H1 (cell line): ENCODE measurements at regions not wholly inside any gene's neighbourhood (a gene's known extent, or its start where the extent isn't known, plus 50 kb on each side); places are given as distances from the start of the nearest gene placed in this dataset.

ENCODE experiments used
- CTCF ChIA-PET: fragments of 300-600 bp; sonication (Branson Sonifier 250); formaldehyde crosslinking; loops from one replicate; lab custom pipeline; 2021; ENCODE audit not compliant: partially characterized antibody; lab: Charles Lee
- POLR2A ChIA-PET: fragments of 300-600 bp; sonication (Branson Sonifier 250); formaldehyde crosslinking; loops from one replicate; lab custom pipeline; 2021; ENCODE audit warnings: inconsistent platforms; ENCODE audit not compliant: partially characterized antibody; lab: Charles Lee
- DNase-seq, 2 experiments: peaks; one replicate each; pipeline versions ENCODE4 v3.0.0 to v3.0.0-alpha.2; 2010 to 2022; ENCODE audit warnings: low spot score in 2 of 2, low read depth in 1 of 2, mixed read lengths in 1 of 2
- FAIRE-seq: peaks from 2 replicates; lab custom pipeline; 2011; peaks lifted over from hg19 to GRCh38; lab: Jason Lieb, UNC
- H2AFZ ChIP-seq: 2 replicates; pipeline ENCODE4 v1.8.1; 2012; ENCODE audit warnings: low read length, inconsistent platforms
- H2AK5ac ChIP-seq: 2 replicates; pipeline ENCODE4 v1.6.1; 2013; ENCODE audit warnings: low read depth, low read length
- H2BK120ac ChIP-seq: replicated peaks from 2 replicates; pipeline ENCODE3; 2013; ENCODE audit warnings: low read depth, low read length, inconsistent platforms
- H2BK12ac ChIP-seq: 2 replicates; pipeline ENCODE4 v1.6.1; 2013; ENCODE audit warnings: low read depth, low read length
- H2BK15ac ChIP-seq: 2 replicates; pipeline ENCODE4 v1.6.1; 2013; ENCODE audit warnings: low read length
- H2BK20ac ChIP-seq: 2 replicates; pipeline ENCODE4 v1.6.1; 2013; ENCODE audit warnings: low read length
- H2BK5ac ChIP-seq: 2 replicates; pipeline ENCODE4 v1.6.1; 2013; ENCODE audit warnings: low read depth, low read length
- H3K14ac ChIP-seq: 2 replicates; pipeline ENCODE4 v1.6.1; 2013; ENCODE audit warnings: inconsistent platforms; ENCODE audit not compliant: insufficient read length
- H3K18ac ChIP-seq: 2 replicates; pipeline ENCODE4 v1.6.1; 2013; ENCODE audit warnings: low read length; ENCODE audit errors: extremely low read depth
- H3K23ac ChIP-seq: 2 replicates; pipeline ENCODE4 v1.6.1; 2013; ENCODE audit warnings: inconsistent platforms; ENCODE audit not compliant: insufficient read length
- H3K23me2 ChIP-seq: 2 replicates; pipeline ENCODE4 v1.6.1; 2013; ENCODE audit warnings: low read depth, low read length
- H3K27ac ChIP-seq: 2 replicates; pipeline ENCODE4 v1.6.1; 2011; ENCODE audit warnings: low read depth, low read length, inconsistent platforms
- H3K27me3 ChIP-seq, 4 experiments: replicated peaks in 1 of 4; 1 replicate in 1 of 4; 2 replicates in 3 of 4; pipeline versions ENCODE4 v1.6.1 to v1.8.1; 2011 to 2013; ENCODE audit warnings: low read length in 3 of 4, mild to moderate bottlenecking in 3 of 4, inconsistent platforms in 2 of 4, mixed read lengths in 2 of 4, moderate library complexity in 1 of 4; ENCODE audit not compliant: control insufficient read depth in 3 of 4, insufficient read depth in 3 of 4; ENCODE audit errors: extremely low read depth in 1 of 4
- H3K36me3 ChIP-seq, 4 experiments: 2 replicates each; pipeline versions ENCODE4 v1.6.1 to v1.8.1; 2011 to 2013; ENCODE audit warnings: mild to moderate bottlenecking in 4 of 4, low read length in 3 of 4, moderate library complexity in 2 of 4, control low read depth in 1 of 4, inconsistent platforms in 1 of 4; ENCODE audit not compliant: insufficient read depth in 4 of 4, control insufficient read depth in 2 of 4
- H3K4ac ChIP-seq: replicated peaks from 2 replicates; pipeline ENCODE3; 2013; ENCODE audit warnings: low read length, low read depth, mixed read lengths, inconsistent platforms; ENCODE audit not compliant: insufficient read length
- H3K4me1 ChIP-seq, 4 experiments: replicated peaks in 1 of 4; 1 replicate in 1 of 4; 2 replicates in 3 of 4; pipeline versions ENCODE4 v1.6.1 to v1.8.1; 2011 to 2013; ENCODE audit warnings: low read length in 3 of 4, inconsistent platforms in 2 of 4, mixed read lengths in 1 of 4; ENCODE audit not compliant: insufficient read depth in 4 of 4, control insufficient read depth in 3 of 4
- H3K4me2 ChIP-seq, 2 experiments: 2 replicates each; pipeline versions ENCODE4 v1.6.1 to v1.8.1; 2011 to 2013; ENCODE audit warnings: low read depth in 2 of 2, low read length in 2 of 2, control low read depth in 1 of 2, inconsistent platforms in 1 of 2, mild to moderate bottlenecking in 1 of 2; ENCODE audit not compliant: insufficient read depth in 1 of 2
- H3K4me3 ChIP-seq, 4 experiments: fragments of 200-600, 300-600 bp in 1 of 4; sonication (generic), shearing (Covaris generic), sonication (Bioruptor Twin) in 1 of 4; 2 replicates each; pipeline versions ENCODE4 v1.5.1 to v1.8.1; 2011 to 2016; ENCODE audit warnings: low read length in 4 of 4, low read depth in 3 of 4, control low read depth in 2 of 4, inconsistent platforms in 2 of 4, mild to moderate bottlenecking in 2 of 4, mixed read lengths in 1 of 4, moderate library complexity in 1 of 4; ENCODE audit not compliant: insufficient read depth in 2 of 4; ENCODE audit errors: extremely low read depth in 1 of 4
- H3K56ac ChIP-seq: replicated peaks from 2 replicates; pipeline ENCODE3; 2013; ENCODE audit warnings: low read depth, mild to moderate bottlenecking, mixed read lengths, low read length, inconsistent platforms; ENCODE audit not compliant: insufficient read length
- H3K79me1 ChIP-seq: 2 replicates; pipeline ENCODE4 v1.6.1; 2013; ENCODE audit warnings: low read depth, low read length, control low read depth
- H3K79me2 ChIP-seq, 2 experiments: 2 replicates each; pipeline versions ENCODE4 v1.6.1 to v1.8.1; 2012 to 2013; ENCODE audit warnings: low read length in 2 of 2, mild to moderate bottlenecking in 2 of 2, inconsistent platforms in 1 of 2; ENCODE audit not compliant: insufficient read depth in 2 of 2, control insufficient read depth in 1 of 2
- H3K9ac ChIP-seq, 4 experiments: replicated peaks in 1 of 4; 1 replicate in 1 of 4; 2 replicates in 3 of 4; pipeline versions ENCODE4 v1.6.1 to v1.8.1; 2011 to 2013; ENCODE audit warnings: low read depth in 3 of 4, low read length in 3 of 4, control low read depth in 2 of 4, mild to moderate bottlenecking in 2 of 4, moderate library complexity in 2 of 4, inconsistent platforms in 1 of 4; ENCODE audit errors: extremely low read depth in 1 of 4
- H3K9me3 ChIP-seq, 2 experiments: 2 replicates each; pipeline versions ENCODE4 v1.6.1 to v1.8.1; 2012 to 2013; ENCODE audit warnings: mild to moderate bottlenecking in 2 of 2, moderate library complexity in 2 of 2, control low read depth in 1 of 2, inconsistent platforms in 1 of 2, low read depth in 1 of 2, low read length in 1 of 2, mixed read lengths in 1 of 2; ENCODE audit not compliant: insufficient read depth in 2 of 2
- H4K20me1 ChIP-seq, 2 experiments: replicated peaks in 1 of 2; 2 replicates each; pipeline versions ENCODE3 to v1.8.1; 2011 to 2013; ENCODE audit warnings: inconsistent platforms in 2 of 2, low read length in 2 of 2, mild to moderate bottlenecking in 1 of 2; ENCODE audit not compliant: insufficient read depth in 2 of 2, control insufficient read depth in 1 of 2
- H4K5ac ChIP-seq: 2 replicates; pipeline ENCODE4 v1.6.1; 2013; ENCODE audit warnings: low read length, low read depth, mixed read lengths, inconsistent platforms; ENCODE audit not compliant: insufficient read length
- H4K8ac ChIP-seq: 2 replicates; pipeline ENCODE4 v1.8.0; 2013; ENCODE audit warnings: mild to moderate bottlenecking, moderate library complexity, low read length, inconsistent platforms; ENCODE audit not compliant: insufficient read depth; ENCODE audit errors: extremely low read depth
- H4K91ac ChIP-seq: replicated peaks from 2 replicates; pipeline ENCODE3; 2013; ENCODE audit warnings: low read length, mixed read lengths, inconsistent platforms; ENCODE audit not compliant: insufficient read length
- BRCA1 ChIP-seq: IDR thresholded peaks from 2 replicates; pipeline ENCODE4 v1.6.1; 2012; ENCODE audit warnings: low read depth, low read length, improper control_type of control experiment
- JUND ChIP-seq: IDR thresholded peaks from 2 replicates; pipeline ENCODE4 v1.6.1; 2011; ENCODE audit warnings: mild to moderate bottlenecking, improper control_type of control experiment, low read length
- POLR2AphosphoS5 ChIP-seq: IDR thresholded peaks from 2 replicates; pipeline ENCODE4 v1.6.1; 2011; ENCODE audit warnings: low read depth, low read length
- WGBS, 2 experiments: shearing (Covaris generic) in 1 of 2; methylation state at CpG; one replicate each; pipeline versions ENCODE4 v1.1.6 to v1.1.7; 2013 to 2015; ENCODE audit warnings: low lambda C conversion rate in 2 of 2, mixed read lengths in 2 of 2, inconsistent platforms in 1 of 2, low coverage in 1 of 2, missing lambda C conversion rate in 1 of 2; ENCODE audit not compliant: insufficient replicate concordance in 2 of 2, insufficient coverage in 1 of 2, insufficient read length in 1 of 2; ENCODE audit errors: extremely low coverage in 1 of 2, missing lambda C conversion rate in 1 of 2; 5-methylcytosine and 5-hydroxymethylcytosine counted together

- Histone ChIP-seq H3K36me3 (no peaks in the 10 kb centered on the region), H3K79me2 (no peaks in the 10 kb centered on the region), H3K27me3 (no peaks in the 10 kb centered on the region), H3K23ac (no peak overlapping the region), H4K5ac (no peak overlapping the region), H3K14ac (no peak overlapping the region), H3K4ac (no peak overlapping the region), H2BK15ac (no peak overlapping the region), H3K9ac (no peak overlapping the region), H2BK12ac (no peak overlapping the region), H2AFZ (no peak overlapping the region), H2BK120ac (no peak overlapping the region), H2AK5ac (no peak overlapping the region), H3K18ac (no peak overlapping the region), H3K56ac (no peak overlapping the region), H3K79me1 (no peaks in the 10 kb centered on the region), H3K9me3 (peaks cover 0 to 1% of the 10 kb centered on the region in 2 experiments; a peak in 1 of 4 replicates), H3K27ac (no peak overlapping the region), H2BK5ac (no peak overlapping the region), H3K23me2 (no peaks in the 10 kb centered on the region), H3K4me1 (no peaks in the 10 kb centered on the region), H2BK20ac (no peak overlapping the region), H4K8ac (no peak overlapping the region), H3K4me3 (no peak overlapping the region), H3K4me2 (no peak overlapping the region), H4K20me1 (no peaks in the 10 kb centered on the region), H4K91ac (no peak overlapping the region)
- ChIA-PET CTCF (interaction anchor here (0.5 kb wide), 1 partner anchor 294 kb away, joined by 3 read pairs; no protein-coding TSS in a partner anchor), POLR2A (no interaction called here)
- FAIRE-seq, result no peak
- 87% methylated on average over 3 of the region's 3 CpGs; no CpG with 5 or more reads in 1 of the 2 experiments for WGBS, 2 experiments
- TF ChIP-seq POLR2AphosphoS5 (no peak), JUND (no peak), BRCA1 (no peak)
- DNase-seq, result no peak
Observed at GRCh38 chr3:191797271-191797670, 336.3 kb downstream of the PYDC2 start.
